HG03064 (cell line): ENCODE measurements at regions not wholly inside any gene's neighbourhood (a gene's known extent, or its start where the extent isn't known, plus 50 kb on each side); places are given as distances from the start of the nearest gene placed in this dataset.
"Not testable (repeated sequence)": the region's sequence is repeated elsewhere in the genome, so short reads cannot be mapped to it uniquely, and the experiment has no call there.

Source experiments
- ATAC-seq: cut with Tn5 transposase; IDR thresholded peaks from one replicate; pipeline ENCODE4 v1.9.1; 2021; ENCODE audit warnings: low read depth; ENCODE audit not compliant: unreplicated experiment

DNA sequence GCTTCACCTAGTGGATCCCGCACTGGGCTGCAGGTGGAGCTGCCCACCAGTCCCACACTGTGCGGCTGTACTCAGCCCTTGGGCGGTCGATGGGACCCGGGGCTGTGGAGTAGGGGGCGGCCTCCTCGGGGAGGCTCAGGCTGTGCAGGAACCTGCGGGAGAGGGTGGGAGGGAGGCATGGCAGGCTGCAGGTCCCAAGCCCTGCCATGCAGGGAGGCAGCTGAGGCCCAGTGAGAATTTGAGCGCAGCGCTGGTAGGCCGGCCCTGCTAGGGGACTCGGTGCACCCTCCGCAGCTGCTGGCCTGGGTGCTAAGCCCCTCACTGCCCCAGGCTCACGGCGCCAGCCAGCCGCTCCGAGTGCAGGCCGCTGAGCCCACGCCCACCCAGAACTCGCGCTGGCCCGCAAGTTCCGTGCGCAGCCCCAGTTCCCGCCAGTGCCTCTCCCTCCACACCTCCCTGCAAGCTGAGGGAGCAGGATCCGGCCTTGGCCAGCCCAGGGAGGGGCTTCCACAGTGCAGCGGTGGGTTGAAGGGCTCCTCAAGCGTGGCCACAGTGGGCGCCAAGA is 1407.6 kb downstream of the EPHA7 start:
- ATAC-seq: no peak

DNA sequence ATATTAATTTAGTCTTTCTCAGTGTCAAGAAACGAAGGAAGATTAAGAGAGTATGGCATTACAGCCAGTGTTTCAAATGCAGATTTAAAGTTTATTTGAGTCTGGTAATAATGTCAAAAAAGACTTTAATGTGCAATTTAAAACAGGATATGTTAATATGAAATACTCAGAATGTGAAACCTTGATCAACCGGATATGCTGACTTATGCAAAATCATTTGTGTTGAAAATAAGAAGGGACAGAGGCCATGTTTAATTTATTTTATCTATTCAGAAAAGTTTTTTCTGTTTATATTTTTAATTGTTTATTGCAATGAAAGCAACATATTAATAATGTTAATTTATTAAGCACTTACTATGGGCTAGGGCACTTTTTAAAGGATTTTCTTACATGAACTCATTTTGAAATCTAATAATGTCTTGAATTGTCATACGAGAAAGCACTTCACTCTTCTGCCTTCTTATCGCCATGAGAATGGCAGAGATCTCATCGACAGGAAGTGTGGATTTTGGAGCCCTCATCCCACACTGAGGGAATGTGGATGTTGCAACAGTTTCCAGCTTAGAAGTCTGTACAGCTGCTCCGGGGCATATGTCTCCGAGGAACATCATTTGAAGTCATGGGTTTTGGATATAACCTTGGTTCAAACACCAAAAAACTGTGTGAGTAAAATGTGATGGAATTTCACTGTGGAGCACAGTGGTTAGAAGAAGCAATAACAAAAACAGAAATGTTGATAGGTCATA is 1410.4 kb downstream of the EPHA7 start:
- no peak for ATAC-seq

GRCh38 chr6:92000112-92000511 is 1413.2 kb upstream of the MAP3K7 start:
- ATAC-seq: no peak

GRCh38 chr6:91994787-91995186 is 1407.9 kb upstream of the MAP3K7 start:
- ATAC-seq: no peak

- ATAC-seq: no peak
These were observed 1395.7 kb upstream of the MAP3K7 start for GRCh38 chr6:91982559-91982958.

DNA sequence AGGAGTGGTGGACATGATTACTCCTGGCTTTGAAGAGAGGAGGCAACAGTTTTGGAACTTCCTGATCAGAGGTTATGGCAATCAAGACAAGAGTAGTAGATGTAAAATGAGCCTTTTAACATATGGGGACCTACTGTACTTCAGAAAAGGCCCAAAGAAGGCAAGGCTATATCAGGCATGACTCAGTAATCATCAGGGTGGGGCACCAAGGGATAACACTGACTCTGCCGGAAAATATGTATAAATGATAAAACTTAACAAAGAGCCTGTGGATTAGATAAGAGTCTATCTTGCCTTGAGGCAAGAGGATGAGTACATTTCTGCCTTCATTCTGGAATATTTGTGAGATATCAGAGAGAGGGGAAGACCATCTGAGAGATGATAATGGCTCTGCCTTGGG is 1389.9 kb upstream of the MAP3K7 start:
- no peak for ATAC-seq

- no peak for ATAC-seq
These were observed 1383.8 kb upstream of the MAP3K7 start for GRCh38 chr6:91970700-91971099.

- no peak for ATAC-seq
These were observed 1379.0 kb upstream of the MAP3K7 start for GRCh38 chr6:91965872-91966271.

DNA sequence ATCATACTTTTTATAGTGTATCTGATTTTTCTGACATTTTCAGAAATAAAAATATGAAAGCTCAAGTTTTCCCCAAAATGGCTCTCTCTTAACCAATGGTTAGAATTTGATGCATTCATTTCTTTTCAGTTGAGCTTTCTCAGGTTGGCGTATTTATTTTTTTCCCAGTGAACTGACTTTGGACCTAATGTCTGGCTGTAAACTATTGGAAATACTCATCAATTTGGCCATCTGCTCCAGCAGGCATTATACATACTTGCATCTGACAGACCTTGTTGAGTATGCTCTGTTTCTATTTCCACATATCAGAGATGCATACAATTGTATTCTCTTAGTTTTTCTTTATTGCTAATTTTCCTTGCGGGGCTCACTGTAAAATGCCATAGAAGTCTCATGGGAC is 1374.8 kb upstream of the MAP3K7 start:
- no peak for ATAC-seq

DNA sequence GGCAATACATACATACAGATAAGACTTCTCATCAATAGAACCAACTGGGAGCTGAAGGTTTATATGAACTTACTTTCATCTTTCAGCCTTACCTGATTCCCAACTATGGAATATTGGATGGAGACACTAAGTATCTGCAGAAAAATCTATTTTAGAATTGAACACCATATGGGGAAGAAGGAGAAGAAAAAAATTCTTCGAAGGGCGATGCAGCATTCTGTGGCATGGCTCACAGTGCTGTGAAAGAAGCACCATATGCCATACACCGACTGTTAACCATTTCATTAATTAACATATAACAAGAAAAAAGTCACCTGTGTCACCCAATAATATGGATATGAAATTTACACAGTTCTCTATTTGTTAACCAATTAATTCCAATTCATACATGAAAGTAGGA is 1374.4 kb upstream of the MAP3K7 start:
- ATAC-seq: no peak

- no peak for ATAC-seq
These were observed 1355.0 kb upstream of the MAP3K7 start for GRCh38 chr6:91941838-91942237.

GRCh38 chr6:91940801-91941200 is 1353.9 kb upstream of the MAP3K7 start:
- ATAC-seq: no peak

GRCh38 chr6:91926827-91927226 is 1340.0 kb upstream of the MAP3K7 start:
- no peak for ATAC-seq

DNA sequence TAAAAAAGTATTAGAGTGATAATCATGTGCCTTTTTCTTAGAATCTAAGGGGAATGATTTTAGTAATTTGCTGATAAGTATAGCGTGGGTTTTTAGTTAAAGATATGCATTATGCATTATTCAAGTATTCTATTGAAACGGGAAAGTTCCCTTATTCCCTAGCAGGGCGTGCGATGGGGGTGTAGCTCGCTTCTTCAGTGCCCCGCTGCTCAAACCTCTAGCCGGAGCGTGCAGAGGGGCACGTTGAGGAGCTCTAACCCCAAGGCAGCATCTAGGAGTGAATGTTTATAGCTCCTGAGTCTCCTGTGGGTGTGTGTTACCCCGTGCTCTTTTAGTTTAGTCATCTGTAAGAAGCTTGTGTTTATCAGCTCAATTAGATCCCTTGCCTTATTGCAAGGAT is 1339.5 kb upstream of the MAP3K7 start:
- no peak for ATAC-seq

DNA sequence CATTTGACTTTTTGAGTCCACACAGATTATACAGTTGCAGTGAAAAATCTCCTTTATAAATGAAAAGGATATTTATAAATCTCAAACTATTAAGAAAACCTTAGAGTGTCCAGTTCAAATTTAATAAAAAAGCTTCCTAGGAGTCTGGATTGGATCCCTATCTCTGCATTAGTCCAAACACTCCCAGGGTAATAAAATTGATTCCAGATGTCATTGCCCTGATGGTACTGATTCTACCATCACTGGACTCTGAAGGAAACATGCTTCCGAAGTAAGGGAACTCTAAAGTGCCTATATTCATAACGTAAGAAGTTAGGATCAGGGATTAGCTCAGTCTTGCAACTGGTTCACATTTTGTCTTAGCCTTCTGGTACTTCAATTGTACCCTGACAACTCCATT is 1325.1 kb upstream of the MAP3K7 start:
- ATAC-seq: no peak

- no peak for ATAC-seq
These were observed 1317.8 kb upstream of the MAP3K7 start for GRCh38 chr6:91904586-91905164.

GRCh38 chr6:91895599-91896285 is 1308.9 kb upstream of the MAP3K7 start:
- ATAC-seq: no peak

DNA sequence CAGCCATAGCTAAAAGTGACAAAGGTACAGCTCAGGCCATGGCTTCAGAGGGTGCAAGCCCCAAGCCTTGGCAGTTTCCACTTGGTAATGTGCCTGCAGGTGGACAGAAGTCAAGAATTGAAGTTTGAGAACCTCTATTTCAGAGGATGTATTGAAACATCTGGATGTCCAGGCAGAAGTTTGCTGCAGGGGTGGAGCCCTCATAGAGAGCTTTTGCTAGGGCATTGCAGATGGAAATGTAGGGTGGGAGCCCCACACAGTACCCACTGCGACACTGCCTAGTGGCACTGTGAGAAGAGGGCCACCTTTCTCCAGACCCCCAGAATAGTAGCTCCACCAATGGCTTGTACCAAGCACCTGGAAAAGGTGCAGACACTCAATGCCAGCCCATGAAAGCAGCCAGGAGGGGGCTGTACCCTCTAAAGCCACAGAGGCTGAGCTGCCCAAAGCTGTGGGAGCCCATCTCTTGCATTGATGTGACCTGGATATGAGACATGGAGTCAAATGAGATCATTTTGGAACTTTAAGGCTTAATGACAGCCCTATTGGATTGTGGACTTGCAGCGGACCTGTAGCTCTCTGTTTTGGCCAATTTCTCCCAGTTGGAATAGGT is 1299.4 kb upstream of the MAP3K7 start:
- ATAC-seq: no peak

DNA sequence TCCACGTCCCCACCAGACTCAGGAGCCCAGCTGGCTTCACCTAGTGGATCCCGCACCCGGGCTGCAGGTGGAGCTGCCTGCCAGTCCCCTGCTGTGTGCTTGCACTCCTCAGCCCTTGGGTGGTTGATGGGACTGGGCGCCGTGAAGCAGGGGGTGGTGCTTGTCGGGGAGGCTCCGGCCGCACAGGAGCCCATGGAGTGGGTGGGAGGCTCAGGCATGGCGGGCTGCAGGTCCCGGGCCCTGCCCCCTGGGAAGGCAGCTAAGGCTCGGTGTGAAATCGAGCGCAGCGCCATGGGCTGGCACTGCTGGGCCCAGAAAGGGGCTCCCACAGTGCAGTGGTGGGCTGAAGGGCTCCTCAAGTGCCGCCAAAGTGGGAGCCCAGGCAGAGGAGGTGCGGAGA is 1294.9 kb upstream of the MAP3K7 start:
- not testable (repeated sequence) for ATAC-seq

DNA sequence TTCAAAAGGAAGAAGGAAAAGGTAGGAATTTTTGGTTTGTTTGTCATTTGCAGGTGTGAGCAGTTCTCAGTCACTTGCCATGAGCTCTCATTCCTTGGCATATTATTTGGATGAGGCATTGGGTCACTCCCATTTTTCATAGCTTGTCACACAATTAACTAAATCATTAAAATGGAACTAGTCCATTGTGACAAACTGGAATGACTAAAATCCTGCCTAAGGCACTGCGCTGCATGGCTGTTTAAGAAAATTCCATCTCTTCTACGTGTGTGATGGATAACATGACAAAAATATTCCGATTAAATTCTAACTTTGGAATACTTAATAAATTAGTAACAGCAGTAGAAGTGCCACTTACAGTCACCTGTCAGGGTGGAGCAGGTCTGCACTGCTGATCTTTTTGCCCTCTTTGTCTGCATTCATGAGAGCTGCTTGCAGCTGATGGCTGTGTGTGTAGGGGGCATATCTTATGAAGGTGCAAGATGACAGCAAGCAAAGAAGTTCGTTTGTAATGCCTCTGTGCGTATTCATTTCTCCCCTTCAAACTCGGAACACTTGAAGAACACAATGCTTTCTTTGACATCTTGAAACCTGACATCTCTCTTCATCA is 1292.6 kb upstream of the MAP3K7 start:
- ATAC-seq: no peak

- ATAC-seq: no peak
These were observed 1291.1 kb upstream of the MAP3K7 start for GRCh38 chr6:91877994-91878393.
